ENCODE measurements at regions not wholly inside any gene's neighbourhood (a gene's known extent, or its start where the extent isn't known, plus 50 kb on each side); places are given as distances from the start of the nearest gene placed in this dataset.

DNA sequence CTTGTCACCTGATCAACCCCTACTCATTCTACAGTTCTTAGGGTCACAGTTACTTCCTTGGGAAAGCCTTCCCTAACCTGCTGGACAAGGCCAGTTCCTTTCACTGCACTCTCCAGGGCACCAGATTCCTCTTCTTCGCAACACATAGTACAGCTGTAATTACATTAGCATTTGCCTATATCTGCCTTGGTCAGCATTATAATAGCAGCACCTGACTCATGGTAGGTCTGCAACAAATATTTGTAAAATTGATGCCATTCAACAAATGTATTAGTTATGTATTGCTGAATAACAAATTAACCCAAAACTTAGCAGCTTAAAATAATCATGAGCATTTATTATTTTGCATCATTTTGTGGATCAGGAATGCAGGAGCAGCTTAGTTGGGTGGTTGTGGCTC lies 193.0 kb downstream of the IRX5 start:
- no peaks in the 10 kb centered on the region for H3K9me3 ChIP-seq (ENCODE audit: control insufficient read depth, low read depth, low read length)
- H3K9ac ChIP-seq (ENCODE audit: control insufficient read depth, extremely low read depth, insufficient read depth, low read length) = no peak overlapping the region
- no peak for FAIRE-seq

DNA sequence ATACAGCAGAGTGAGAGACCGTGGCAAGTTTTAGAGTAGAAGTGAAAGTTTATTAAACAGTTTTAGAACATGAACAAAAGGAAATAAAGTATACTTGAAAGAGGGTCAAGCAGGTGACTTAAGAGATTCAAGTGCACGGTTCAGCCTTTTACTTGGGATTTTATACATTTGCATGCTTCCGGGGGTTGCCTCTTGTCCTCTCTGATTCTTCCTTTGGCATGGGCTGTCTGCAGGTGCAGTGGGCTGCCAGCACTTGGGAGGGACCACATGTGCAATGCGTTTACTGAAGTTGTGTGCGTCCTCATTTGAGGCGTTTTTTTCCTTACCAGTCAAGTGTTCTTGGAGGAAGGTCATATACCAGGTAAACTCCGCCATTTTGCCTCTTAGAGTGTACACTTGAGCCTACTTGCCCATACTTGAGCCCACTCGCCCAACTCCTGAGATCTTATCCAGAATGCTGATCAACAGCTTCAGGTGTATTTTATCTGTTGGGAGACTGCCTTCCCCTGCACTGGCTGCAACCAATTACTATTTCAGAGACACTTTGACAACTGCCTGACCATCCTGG lies 195.2 kb downstream of the IRX5 start:
- Histone ChIP-seq H3K27me3 (ENCODE audit: control insufficient read depth, extremely low read depth, insufficient read depth, low read length) (no peaks in the 10 kb centered on the region), H3K9me1 (ENCODE audit: control insufficient read depth, extremely low read depth, insufficient read depth, low read length) (no peaks in the 10 kb centered on the region), H3K36me3 (ENCODE audit: control insufficient read depth in 2 of 2, extremely low read depth in 1 of 2, insufficient read depth in 2 of 2, low read length in 2 of 2) (no peaks in the 10 kb centered on the region), H3K9ac (ENCODE audit: control insufficient read depth, extremely low read depth, insufficient read depth, low read length) (no peak overlapping the region), H3K4me1 (ENCODE audit: control insufficient read depth, extremely low read depth, insufficient read depth, low read length) (no peaks in the 10 kb centered on the region), H3K4me3 (ENCODE audit: control insufficient read depth in 2 of 3, extremely low read depth in 1 of 3, insufficient read depth in 2 of 3, low read depth in 1 of 3, low read length in 3 of 3) (no peak overlapping the region), H3K4me2 (ENCODE audit: control insufficient read depth, extremely low read depth, insufficient read depth, low read depth, low read length) (no peak overlapping the region), H4K20me1 (ENCODE audit: control insufficient read depth, extremely low read depth, insufficient read depth, low read length) (no peaks in the 10 kb centered on the region), H3K27ac (ENCODE audit: control insufficient read depth, insufficient read depth, low read length) (no peak overlapping the region), H2AFZ (ENCODE audit: control insufficient read depth, low read length) (no peak overlapping the region), H3K9me3 (ENCODE audit: control insufficient read depth, low read depth, low read length) (no peaks in the 10 kb centered on the region), H3K79me2 (ENCODE audit: control insufficient read depth, insufficient read depth, low read length) (no peaks in the 10 kb centered on the region)
- no peak for DNase-seq (ENCODE audit: low read depth, low spot score)
- no peak for TF ChIP-seq EZH2 (IDR thresholded peaks at IDR 0.05; ENCODE audit: low read length)
- TF ChIP-seq, protein P1, sequence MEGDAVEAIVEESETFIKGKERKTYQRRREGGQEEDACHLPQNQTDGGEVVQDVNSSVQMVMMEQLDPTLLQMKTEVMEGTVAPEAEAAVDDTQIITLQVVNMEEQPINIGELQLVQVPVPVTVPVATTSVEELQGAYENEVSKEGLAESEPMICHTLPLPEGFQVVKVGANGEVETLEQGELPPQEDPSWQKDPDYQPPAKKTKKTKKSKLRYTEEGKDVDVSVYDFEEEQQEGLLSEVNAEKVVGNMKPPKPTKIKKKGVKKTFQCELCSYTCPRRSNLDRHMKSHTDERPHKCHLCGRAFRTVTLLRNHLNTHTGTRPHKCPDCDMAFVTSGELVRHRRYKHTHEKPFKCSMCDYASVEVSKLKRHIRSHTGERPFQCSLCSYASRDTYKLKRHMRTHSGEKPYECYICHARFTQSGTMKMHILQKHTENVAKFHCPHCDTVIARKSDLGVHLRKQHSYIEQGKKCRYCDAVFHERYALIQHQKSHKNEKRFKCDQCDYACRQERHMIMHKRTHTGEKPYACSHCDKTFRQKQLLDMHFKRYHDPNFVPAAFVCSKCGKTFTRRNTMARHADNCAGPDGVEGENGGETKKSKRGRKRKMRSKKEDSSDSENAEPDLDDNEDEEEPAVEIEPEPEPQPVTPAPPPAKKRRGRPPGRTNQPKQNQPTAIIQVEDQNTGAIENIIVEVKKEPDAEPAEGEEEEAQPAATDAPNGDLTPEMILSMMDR (optimal IDR thresholded peaks at IDR 0.05 in 1 of 3, IDR thresholded peaks at IDR 0.05 in 1 of 3, conservative IDR thresholded peaks at IDR 0.05 in 1 of 3; ENCODE audit: extremely low read depth in 1 of 3, insufficient read depth in 2 of 3, low read length in 3 of 3) = no peak
- dilution Hi-C loops (cut with MboI; ENCODE audit: extremely low pct_ligation_motif_present, low sequenced_read_pairs) = no loop called here
- FAIRE-seq = no peak

More for the DNA sequence above, 193.0 kb downstream of the IRX5 start:
- Histone ChIP-seq H3K9me1 (ENCODE audit: control insufficient read depth, extremely low read depth, insufficient read depth, low read length) (no peaks in the 10 kb centered on the region), H3K27me3 (ENCODE audit: control insufficient read depth, extremely low read depth, insufficient read depth, low read length) (no peaks in the 10 kb centered on the region), H3K79me2 (ENCODE audit: control insufficient read depth, insufficient read depth, low read length) (no peaks in the 10 kb centered on the region), H3K36me3 (ENCODE audit: control insufficient read depth in 2 of 2, extremely low read depth in 1 of 2, insufficient read depth in 2 of 2, low read length in 2 of 2) (no peaks in the 10 kb centered on the region), H3K4me3 (ENCODE audit: control insufficient read depth in 2 of 3, extremely low read depth in 1 of 3, insufficient read depth in 2 of 3, low read depth in 1 of 3, low read length in 3 of 3) (no peak overlapping the region), H3K4me1 (ENCODE audit: control insufficient read depth, extremely low read depth, insufficient read depth, low read length) (no peaks in the 10 kb centered on the region), H3K4me2 (ENCODE audit: control insufficient read depth, extremely low read depth, insufficient read depth, low read depth, low read length) (no peak overlapping the region), H3K27ac (ENCODE audit: control insufficient read depth, insufficient read depth, low read length) (no peak overlapping the region), H2AFZ (ENCODE audit: control insufficient read depth, low read length) (no peak overlapping the region), H4K20me1 (ENCODE audit: control insufficient read depth, extremely low read depth, insufficient read depth, low read length) (no peaks in the 10 kb centered on the region)
- TF ChIP-seq, protein P1 (optimal IDR thresholded peaks at IDR 0.05 in 1 of 3, IDR thresholded peaks at IDR 0.05 in 1 of 3, conservative IDR thresholded peaks at IDR 0.05 in 1 of 3; ENCODE audit: extremely low read depth in 1 of 3, insufficient read depth in 2 of 3, low read length in 3 of 3) = no peak
- no peak for TF ChIP-seq EZH2 (IDR thresholded peaks at IDR 0.05; ENCODE audit: low read length)
- DNase-seq (ENCODE audit: low read depth, low spot score) = no peak
- dilution Hi-C loops (cut with MboI; ENCODE audit: extremely low pct_ligation_motif_present, low sequenced_read_pairs) = no loop called here
